ENCODE measurements at regions not wholly inside any gene's neighbourhood (a gene's known extent, or its start where the extent isn't known, plus 50 kb on each side); places are given as distances from the start of the nearest gene placed in this dataset.

DNA sequence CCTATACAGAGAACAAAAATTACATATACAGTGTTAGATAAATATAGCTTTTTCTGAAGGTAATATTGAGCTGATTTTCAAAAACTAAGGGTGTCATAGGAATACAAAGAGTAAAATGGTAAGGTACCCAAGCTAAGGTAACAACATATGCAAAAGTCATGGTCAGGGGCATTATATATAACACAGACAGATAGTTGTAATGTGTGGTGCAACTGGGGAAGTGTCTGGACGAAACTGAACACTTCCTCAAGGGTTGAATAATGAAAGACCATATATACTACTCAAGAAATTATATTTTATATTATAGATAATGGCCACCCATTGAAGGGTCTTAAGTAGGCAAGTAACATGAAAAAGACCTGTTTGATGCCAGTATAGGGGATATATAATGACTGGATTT, 262.1 kb upstream of the CXXC4 start:
- TF ChIP-seq KDM1A (IDR thresholded peaks at IDR 0.05; ENCODE audit: borderline replicate concordance, low read length): no peak
- no peak for TF ChIP-seq KDM4A (IDR thresholded peaks at IDR 0.05; ENCODE audit: low read depth, low read length, severe bottlenecking)
- TF ChIP-seq CBX5 (IDR thresholded peaks at IDR 0.05; ENCODE audit: low read depth, low read length): no peak
- no peak for TF ChIP-seq CREB1 (IDR thresholded peaks at IDR 0.05)
- TF ChIP-seq TBP (IDR thresholded peaks at IDR 0.05; ENCODE audit: low read depth, low read length): no peak
- no peak for TF ChIP-seq MAFK (IDR thresholded peaks at IDR 0.05; ENCODE audit: low read depth, low read length)
- TF ChIP-seq POU5F1 (IDR thresholded peaks at IDR 0.05; ENCODE audit: low read depth, low read length): no peak
- TF ChIP-seq CEBPB (IDR thresholded peaks at IDR 0.05; ENCODE audit: low read depth, low read length): no peak
- TF ChIP-seq RBBP5 (IDR thresholded peaks at IDR 0.05; ENCODE audit: borderline replicate concordance, low read depth, low read length): no peak
- TF ChIP-seq PHF8 (conservative IDR thresholded peaks at IDR 0.05; ENCODE audit: low read depth, low read length): no peak
- no peak for TF ChIP-seq CHD2 (IDR thresholded peaks at IDR 0.05; ENCODE audit: low read length)
- no peak for TF ChIP-seq EZH2 (IDR thresholded peaks at IDR 0.05; ENCODE audit: low read depth, low read length, severe bottlenecking)
- no peak for TF ChIP-seq MAX (IDR thresholded peaks at IDR 0.05)
- TF ChIP-seq ASH2L (IDR thresholded peaks at IDR 0.05; ENCODE audit: low read length): no peak
- Histone ChIP-seq H2AFZ (ENCODE audit: low read length) (no peak overlapping the region), H2BK120ac (replicated peaks; ENCODE audit: low read depth, low read length) (no peak overlapping the region), H2BK12ac (ENCODE audit: low read depth, low read length) (no peak overlapping the region), H2AK5ac (ENCODE audit: low read depth, low read length) (no peak overlapping the region), H2BK20ac (ENCODE audit: low read length) (no peak overlapping the region), H3K79me2 (ENCODE audit: control insufficient read depth in 1 of 2, insufficient read depth in 2 of 2, low read length in 2 of 2) (no peaks in the 10 kb centered on the region), H2BK15ac (ENCODE audit: low read length) (no peak overlapping the region), H3K4ac (replicated peaks; ENCODE audit: insufficient read length, low read depth, low read length) (no peak overlapping the region), H3K4me1 (replicated peaks in 1 of 4; ENCODE audit: control insufficient read depth in 3 of 4, insufficient read depth in 4 of 4, low read length in 3 of 4) (no peaks in the 10 kb centered on the region; a peak in 1 of 7 replicates), H3K18ac (ENCODE audit: extremely low read depth, low read length) (no peak overlapping the region), H3K56ac (replicated peaks; ENCODE audit: insufficient read length, low read depth, low read length) (no peak overlapping the region), H4K5ac (ENCODE audit: insufficient read length, low read depth, low read length) (no peak overlapping the region), H3K23me2 (ENCODE audit: low read depth, low read length) (no peaks in the 10 kb centered on the region), H3K27me3 (replicated peaks in 1 of 4; ENCODE audit: control insufficient read depth in 3 of 4, extremely low read depth in 1 of 4, insufficient read depth in 3 of 4, low read length in 3 of 4) (no peaks in the 10 kb centered on the region), H3K9me3 (ENCODE audit: insufficient read depth in 2 of 2, low read depth in 1 of 2, low read length in 1 of 2) (no peaks in the 10 kb centered on the region), H3K23ac (ENCODE audit: insufficient read length) (no peak overlapping the region), H4K91ac (replicated peaks; ENCODE audit: insufficient read length, low read length) (no peak overlapping the region), H4K8ac (ENCODE audit: extremely low read depth, insufficient read depth, low read length) (no peak overlapping the region), H3K9ac (replicated peaks in 1 of 4; ENCODE audit: extremely low read depth in 1 of 4, low read depth in 3 of 4, low read length in 3 of 4) (no peak overlapping the region), H3K4me3 (ENCODE audit: extremely low read depth in 1 of 4, insufficient read depth in 2 of 4, low read depth in 3 of 4, low read length in 4 of 4) (no peak overlapping the region), H3K79me1 (ENCODE audit: low read depth, low read length) (no peaks in the 10 kb centered on the region), H4K20me1 (replicated peaks in 1 of 2; ENCODE audit: control insufficient read depth in 1 of 2, insufficient read depth in 2 of 2, low read length in 2 of 2) (no peaks in the 10 kb centered on the region), H2BK5ac (ENCODE audit: low read depth, low read length) (no peak overlapping the region), H3K4me2 (ENCODE audit: insufficient read depth in 1 of 2, low read depth in 2 of 2, low read length in 2 of 2) (no peak overlapping the region), H3K27ac (ENCODE audit: low read depth, low read length) (no peak overlapping the region), H3K14ac (ENCODE audit: insufficient read length) (no peak overlapping the region), H3K36me3 (ENCODE audit: control insufficient read depth in 2 of 4, insufficient read depth in 4 of 4, low read length in 3 of 4) (no peaks in the 10 kb centered on the region)
- FAIRE-seq (no peak), DNase-seq (ENCODE audit: low read depth in 1 of 2, low spot score in 2 of 2) (no peak)
- POLR2A ChIA-PET (ENCODE audit: partially characterized antibody): no interaction called here
- CTCF ChIA-PET (ENCODE audit: partially characterized antibody): interaction anchor here (0.9 kb wide), 1 partner anchor 10 kb away, joined by 3 read pairs; no protein-coding TSS in a partner anchor
- 81% methylated on average over 1 of the region's 1 CpG; no CpG with 5 or more reads in 1 of the 2 experiments for WGBS, 2 experiments (ENCODE audit: extremely low coverage in 1 of 2, insufficient coverage in 1 of 2, insufficient read length in 1 of 2, insufficient replicate concordance in 2 of 2, low coverage in 1 of 2, low lambda C conversion rate in 2 of 2, missing lambda C conversion rate in 1 of 2)

All from H1 (cell line).